HG03439 (cell line): ENCODE measurements at regions not wholly inside any gene's neighbourhood (a gene's known extent, or its start where the extent isn't known, plus 50 kb on each side); places are given as distances from the start of the nearest gene placed in this dataset.
"Not testable (repeated sequence)": the region's sequence is repeated elsewhere in the genome, so short reads cannot be mapped to it uniquely, and the experiment has no call there.

Experiments used
- ATAC-seq: cut with Tn5 transposase; IDR thresholded peaks from one replicate; pipeline ENCODE4 v1.9.1; 2021; ENCODE audit warnings: mild to moderate bottlenecking, moderate library complexity; ENCODE audit not compliant: unreplicated experiment

DNA sequence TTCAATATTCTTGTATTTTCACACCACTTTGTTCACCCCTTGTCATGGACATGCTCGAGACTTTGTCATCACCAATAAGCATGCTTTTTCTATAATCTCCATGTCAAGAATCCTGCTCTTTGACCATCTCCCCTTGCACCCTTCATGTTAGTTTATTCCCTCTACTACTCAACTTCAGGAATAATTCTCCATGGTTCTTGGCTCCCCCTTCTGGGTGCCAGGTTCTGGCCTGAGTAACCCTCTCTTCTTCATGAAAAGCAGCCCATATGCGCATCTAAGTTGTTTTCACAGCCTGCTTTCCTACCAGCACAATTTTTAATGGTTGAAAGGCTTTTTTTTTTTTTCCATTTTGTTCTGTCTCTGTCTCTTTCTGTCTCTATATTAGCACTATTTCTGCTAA lies 160.7 kb downstream of the LEPR start:
- no peak for ATAC-seq

- no peak for ATAC-seq
Observed at GRCh38 chr1:65584399-65584798, 163.9 kb downstream of the LEPR start.

- ATAC-seq, result no peak
Observed at GRCh38 chr1:65590279-65590678, 169.8 kb downstream of the LEPR start.

DNA sequence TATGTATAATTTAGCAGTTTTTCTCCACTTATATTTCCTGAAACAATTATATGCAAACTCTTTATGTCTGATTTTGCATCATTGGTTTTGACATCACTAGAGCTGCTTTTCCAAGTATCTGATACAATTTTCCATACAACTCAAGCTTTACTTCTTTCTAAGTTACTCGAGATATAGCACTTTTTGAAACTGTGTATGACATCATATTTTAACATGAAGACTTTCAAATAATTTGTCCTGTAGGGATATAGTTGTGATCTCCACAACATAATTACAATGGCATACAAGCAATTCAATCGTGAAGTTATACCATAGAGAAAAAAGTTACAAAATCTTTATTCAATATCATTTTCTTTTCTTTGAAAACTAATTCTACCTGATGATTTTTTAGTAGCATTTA lies 173.0 kb downstream of the LEPR start:
- no peak for ATAC-seq

- ATAC-seq, result no peak
Observed at GRCh38 chr1:65595724-65596123, 175.3 kb downstream of the LEPR start.

GRCh38 chr1:65596768-65597167 lies 176.3 kb downstream of the LEPR start:
- ATAC-seq, result no peak

DNA sequence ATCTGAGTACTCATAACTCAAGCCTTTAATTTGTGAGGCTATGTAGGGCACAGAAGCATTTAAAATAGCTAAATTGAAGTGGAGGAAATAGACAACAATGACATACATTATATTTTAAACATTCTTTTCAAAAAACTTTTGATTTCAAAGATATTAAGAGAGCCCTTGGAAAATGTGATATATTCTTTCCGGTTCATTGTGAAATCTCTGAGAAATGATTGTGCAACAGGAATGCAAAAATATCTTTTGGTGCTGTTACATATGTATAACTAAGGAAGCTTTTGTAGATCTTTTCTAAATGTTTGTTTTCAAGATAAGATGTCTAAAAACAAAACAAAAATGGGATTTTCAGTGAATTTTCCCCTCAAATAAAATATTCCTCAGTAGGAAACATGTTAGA lies 185.2 kb downstream of the LEPR start:
- no peak for ATAC-seq

DNA sequence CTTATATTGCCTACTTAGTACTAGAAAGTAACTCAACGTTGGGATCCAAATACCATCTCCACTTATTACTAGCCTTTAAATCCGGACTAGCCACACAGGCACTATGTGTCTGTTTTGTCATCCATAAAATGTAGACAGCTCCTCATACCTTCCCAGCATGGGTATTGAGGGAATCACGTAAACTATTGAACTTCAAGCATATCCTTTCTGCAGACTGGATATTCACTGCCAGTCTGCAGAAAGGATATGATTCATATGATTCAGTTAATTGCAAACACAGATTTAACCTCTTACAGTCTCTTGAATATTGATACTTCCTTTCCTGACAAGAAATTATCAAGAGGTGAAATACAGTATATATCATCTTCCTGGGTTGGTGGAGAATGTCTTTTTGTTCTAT lies 186.0 kb downstream of the LEPR start:
- ATAC-seq, result no peak

DNA sequence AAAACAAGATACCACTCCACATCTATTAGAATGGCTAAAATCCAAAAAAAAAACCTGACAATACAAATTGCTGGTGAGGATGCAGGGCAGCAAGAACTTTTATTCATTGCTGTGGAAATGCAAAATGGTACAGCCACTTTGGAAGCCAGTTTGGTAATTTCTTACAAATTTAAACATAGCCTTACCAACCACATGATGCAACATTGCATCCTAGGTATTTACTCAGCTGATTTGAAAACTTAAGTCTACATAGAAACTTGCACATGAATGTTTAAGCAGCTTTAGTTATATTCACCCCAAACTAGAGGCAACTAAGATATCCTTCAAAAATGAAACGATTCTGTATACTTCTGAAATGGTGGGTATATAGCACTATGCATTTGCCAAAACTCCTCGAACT lies 178.8 kb upstream of the PDE4B start:
- no peak for ATAC-seq

DNA sequence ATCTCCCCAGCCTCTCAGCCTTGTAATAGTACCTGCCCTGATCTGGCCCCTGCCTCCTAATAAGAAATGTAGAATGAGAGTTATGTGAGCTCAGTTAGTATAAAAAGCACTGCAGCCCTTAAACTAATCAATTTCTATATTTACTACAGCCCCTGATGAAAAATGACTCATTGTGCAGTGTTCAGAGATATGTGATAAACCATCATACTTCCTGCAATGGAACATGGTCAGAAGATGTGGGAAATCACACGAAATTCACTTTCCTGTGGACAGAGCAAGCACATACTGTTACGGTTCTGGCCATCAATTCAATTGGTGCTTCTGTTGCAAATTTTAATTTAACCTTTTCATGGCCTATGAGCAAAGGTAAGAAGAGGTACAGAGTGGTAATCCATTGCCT lies 176.8 kb upstream of the PDE4B start:
- ATAC-seq, result no peak

DNA sequence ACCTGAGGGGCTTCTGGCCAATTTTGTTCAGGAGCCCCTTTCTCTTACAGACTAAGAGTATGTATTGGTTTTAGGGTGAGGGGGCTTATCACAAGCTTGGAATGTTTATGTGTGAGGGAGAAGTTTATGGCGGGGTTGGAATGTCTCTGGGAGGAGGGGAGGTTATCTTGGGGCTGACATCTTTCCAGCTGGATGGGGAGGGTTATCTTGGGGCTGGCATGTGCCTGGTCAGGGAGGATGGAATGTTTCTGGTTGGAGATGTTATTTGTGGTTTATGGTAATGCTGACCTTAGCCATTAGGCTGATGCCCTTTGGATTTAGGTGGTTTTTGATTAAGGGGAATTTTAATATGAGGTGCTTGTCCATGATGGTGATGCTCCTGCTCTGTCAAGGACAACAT lies 171.0 kb upstream of the PDE4B start:
- ATAC-seq, result not testable (repeated sequence)

DNA sequence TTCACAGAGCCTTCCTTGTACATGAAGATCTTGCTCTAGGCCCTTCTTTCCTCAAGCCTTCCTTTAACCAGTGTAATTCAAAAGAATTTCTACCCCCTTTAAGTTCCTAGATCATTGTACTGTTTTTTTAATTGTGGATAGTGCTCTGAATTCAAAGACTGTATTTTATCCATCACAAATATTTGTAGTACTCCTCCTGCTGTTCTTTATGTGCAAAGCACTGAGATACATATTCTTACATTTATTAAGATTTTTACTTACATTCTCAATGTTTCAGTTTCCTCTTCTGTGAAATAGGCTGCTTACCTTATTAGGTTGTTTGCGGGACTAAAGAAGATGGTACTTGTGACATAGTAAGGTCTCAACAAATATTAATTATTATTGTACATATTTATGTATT lies 168.8 kb upstream of the PDE4B start:
- no peak for ATAC-seq

GRCh38 chr1:65625528-65625927 lies 167.2 kb upstream of the PDE4B start:
- no peak for ATAC-seq

DNA sequence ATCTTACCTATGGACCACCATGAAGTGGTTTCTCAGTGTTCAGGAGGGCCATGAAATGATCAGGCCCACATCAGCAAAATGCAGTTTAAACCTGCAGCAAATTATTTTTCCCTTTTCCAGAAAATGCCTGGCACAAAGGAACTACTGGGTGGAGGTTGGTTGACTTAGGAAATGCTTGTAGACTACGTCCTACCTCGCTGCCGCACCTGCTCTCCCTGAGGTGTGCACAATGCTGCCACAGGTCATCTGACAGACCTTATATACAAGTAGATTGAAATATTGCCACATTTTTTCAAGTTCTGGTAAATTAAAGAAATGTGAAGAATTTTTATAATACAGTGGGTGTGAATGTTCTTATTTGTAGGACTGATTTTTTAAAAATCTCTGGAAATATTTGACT lies 166.7 kb upstream of the PDE4B start:
- no peak for ATAC-seq

DNA sequence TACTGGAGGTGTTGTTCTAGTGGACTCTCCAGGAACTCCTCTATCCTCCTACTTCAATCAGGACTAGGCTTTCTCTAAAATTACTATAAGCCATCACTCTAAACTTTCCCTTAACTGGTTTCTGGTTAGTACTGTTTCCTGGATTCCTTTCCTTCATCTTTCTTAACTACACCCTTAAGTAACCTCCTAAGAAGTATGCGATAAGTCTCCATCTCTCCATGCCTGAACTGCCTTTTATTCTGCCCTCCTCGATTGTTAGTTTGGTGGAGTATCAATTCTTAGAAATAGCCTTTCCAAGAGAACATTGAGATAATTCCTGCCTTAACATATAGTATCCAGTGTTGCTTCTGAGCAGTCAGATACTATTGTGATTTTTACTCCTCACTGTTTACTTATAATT lies 162.9 kb upstream of the PDE4B start:
- ATAC-seq, result no peak

- no peak for ATAC-seq
Observed at GRCh38 chr1:65630855-65631254, 161.8 kb upstream of the PDE4B start.

- ATAC-seq, result no peak
Observed at GRCh38 chr1:65632235-65632634, 160.5 kb upstream of the PDE4B start.

DNA sequence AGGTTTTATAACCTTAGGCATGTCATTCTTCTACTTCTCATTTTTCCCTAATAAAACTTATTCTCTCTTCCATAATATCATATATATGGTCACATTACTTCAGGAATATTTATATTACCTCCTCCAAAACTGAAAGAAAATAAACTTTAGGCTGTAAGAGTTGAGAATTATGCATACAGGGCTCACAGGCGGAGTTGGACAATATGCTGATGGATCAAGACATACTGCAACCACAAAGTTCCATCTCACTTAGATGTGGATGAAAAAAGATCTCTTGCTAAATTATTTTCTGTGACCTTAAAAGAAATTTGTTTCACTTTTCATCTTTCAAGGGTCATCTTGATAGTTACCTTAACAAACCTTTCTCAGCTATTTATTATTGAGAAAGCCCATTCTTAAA lies 152.6 kb upstream of the PDE4B start:
- no peak for ATAC-seq

GRCh38 chr1:65649185-65649584 lies 143.5 kb upstream of the PDE4B start:
- not testable (repeated sequence) for ATAC-seq

DNA sequence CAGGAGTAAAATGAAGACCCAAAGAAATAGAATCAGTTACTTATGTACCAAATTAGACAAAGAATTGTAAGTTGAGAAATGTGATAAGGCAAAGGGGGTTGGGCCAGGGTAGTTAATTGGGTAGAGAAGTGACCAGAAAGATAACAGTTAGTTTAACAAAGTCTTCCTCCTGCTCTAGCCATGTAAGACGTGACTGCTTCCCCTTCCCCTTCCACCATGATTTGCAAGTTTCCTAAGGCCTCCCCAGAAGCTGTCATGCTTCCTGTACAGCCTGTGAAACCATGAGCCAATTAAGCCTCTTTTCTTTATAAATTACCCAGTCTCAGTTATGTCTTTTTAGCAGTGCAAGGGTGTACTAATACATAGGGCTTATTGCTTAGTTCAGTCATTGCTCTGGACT lies 142.0 kb upstream of the PDE4B start:
- no peak for ATAC-seq

GRCh38 chr1:65654526-65654925 lies 138.2 kb upstream of the PDE4B start:
- not testable (repeated sequence) for ATAC-seq

DNA sequence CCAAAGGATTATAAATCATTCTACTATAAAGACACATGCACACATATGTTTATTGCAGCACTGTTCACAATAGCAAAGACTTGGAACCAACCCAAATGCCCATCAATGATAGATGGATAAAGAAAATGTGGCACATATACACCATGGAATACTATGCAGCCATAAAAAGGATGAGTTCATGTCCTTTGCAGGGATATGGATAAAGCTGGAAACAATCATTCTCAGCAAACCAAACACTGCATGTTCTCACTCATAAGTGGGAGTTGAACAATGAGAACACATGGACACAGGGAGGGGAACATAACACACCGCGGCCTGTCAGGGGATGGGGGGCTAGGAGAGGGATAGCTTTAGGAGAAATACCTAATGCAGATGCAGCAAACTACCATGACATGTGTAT lies 135.1 kb upstream of the PDE4B start:
- ATAC-seq, result not testable (repeated sequence)

- no peak for ATAC-seq
Observed at GRCh38 chr1:65658122-65658521, 134.6 kb upstream of the PDE4B start.

DNA sequence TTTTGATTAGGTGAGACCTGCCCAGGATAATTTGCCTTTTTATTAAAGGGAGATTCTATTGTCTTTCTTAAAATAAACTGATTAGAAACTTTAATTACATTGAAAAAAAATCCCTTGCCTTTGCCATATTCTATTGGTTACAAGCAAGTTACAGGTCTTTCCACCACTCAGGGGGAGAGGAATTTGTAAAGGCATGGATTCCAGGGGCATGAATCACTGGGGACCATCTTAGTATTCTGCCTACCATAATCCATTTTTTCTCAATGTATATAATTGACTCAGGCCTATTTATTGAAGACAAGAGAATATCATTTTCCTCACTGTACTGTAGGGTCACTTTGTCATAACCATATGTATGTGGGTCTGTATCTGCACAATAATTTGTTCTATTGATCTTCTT lies 124.3 kb upstream of the PDE4B start:
- ATAC-seq, result no peak
